ENCODE measurements at regions not wholly inside any gene's neighbourhood (a gene's known extent, or its start where the extent isn't known, plus 50 kb on each side); places are given as distances from the start of the nearest gene placed in this dataset.

DNA sequence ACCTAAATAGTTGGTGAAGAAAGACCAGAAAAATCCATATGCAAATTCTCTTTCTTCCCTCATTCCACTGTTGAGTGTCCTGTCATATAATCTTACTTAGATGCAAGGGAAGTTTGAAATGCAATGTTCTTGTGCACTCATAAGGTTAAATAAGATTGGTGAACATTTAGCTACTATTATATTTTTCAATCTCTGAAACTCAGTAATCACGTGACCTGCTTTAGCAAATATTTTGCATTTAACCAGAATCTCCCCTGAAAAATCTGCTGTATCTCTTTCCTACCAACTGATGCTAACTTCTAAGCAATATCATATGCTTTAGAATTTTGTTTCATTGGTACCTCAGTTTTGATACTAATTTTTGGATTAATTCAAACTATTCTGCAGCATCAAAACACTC is 533.2 kb downstream of the RIT2 start:
- no peak for TF ChIP-seq EZH2 (IDR thresholded peaks at IDR 0.05; ENCODE audit: low read length)
- TF ChIP-seq, protein P1, sequence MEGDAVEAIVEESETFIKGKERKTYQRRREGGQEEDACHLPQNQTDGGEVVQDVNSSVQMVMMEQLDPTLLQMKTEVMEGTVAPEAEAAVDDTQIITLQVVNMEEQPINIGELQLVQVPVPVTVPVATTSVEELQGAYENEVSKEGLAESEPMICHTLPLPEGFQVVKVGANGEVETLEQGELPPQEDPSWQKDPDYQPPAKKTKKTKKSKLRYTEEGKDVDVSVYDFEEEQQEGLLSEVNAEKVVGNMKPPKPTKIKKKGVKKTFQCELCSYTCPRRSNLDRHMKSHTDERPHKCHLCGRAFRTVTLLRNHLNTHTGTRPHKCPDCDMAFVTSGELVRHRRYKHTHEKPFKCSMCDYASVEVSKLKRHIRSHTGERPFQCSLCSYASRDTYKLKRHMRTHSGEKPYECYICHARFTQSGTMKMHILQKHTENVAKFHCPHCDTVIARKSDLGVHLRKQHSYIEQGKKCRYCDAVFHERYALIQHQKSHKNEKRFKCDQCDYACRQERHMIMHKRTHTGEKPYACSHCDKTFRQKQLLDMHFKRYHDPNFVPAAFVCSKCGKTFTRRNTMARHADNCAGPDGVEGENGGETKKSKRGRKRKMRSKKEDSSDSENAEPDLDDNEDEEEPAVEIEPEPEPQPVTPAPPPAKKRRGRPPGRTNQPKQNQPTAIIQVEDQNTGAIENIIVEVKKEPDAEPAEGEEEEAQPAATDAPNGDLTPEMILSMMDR (optimal IDR thresholded peaks at IDR 0.05 in 1 of 3, IDR thresholded peaks at IDR 0.05 in 1 of 3, conservative IDR thresholded peaks at IDR 0.05 in 1 of 3; ENCODE audit: extremely low read depth in 1 of 3, insufficient read depth in 2 of 3, low read length in 3 of 3): no peak
